MCF 10A (cell line): ENCODE measurements at regions not wholly inside any gene's neighbourhood (a gene's known extent, or its start where the extent isn't known, plus 50 kb on each side); places are given as distances from the start of the nearest gene placed in this dataset.
"Not testable (repeated sequence)": the region's sequence is repeated elsewhere in the genome, so short reads cannot be mapped to it uniquely, and the experiment has no call there.

Experiments
- BruUV-seq: library from RNA; stranded (reverse); fragments of 400-500 nt; replicated peaks from 2 replicates; lab custom pipeline; 2021; lab: Mats Ljungman, UMichigan
- CTCF ChIA-PET: fragments of 300-600 bp; sonication (Branson Sonifier 250); formaldehyde crosslinking; extraction: SDS; loops from one replicate; lab custom pipeline; 2021; ENCODE audit warnings: antibody characterized with exemption, inconsistent platforms; lab: Yijun Ruan, JAX
- POLR2A ChIA-PET: fragments of 300-600, 350-650 bp; sonication (Branson Sonifier 250); formaldehyde crosslinking; extraction: SDS; loops from one replicate; lab custom pipeline; 2020; ENCODE audit warnings: antibody characterized with exemption, inconsistent platforms; lab: Yijun Ruan, JAX
- DNase-seq: peaks from one replicate; pipeline ENCODE4 v3.0.0-alpha.2; 2018; ENCODE audit not compliant: unreplicated experiment
- H3K27ac Mint-ChIP-seq: one replicate; pipeline ENCODE4 v1.8.0; 2022; ENCODE audit warnings: mild to moderate bottlenecking, low read depth, mixed read lengths; ENCODE audit not compliant: unreplicated experiment
- H3K27me3 Mint-ChIP-seq: one replicate; pipeline ENCODE4 v1.8.0; 2022; ENCODE audit warnings: mixed read lengths; ENCODE audit not compliant: insufficient read depth, unreplicated experiment
- H3K36me3 Mint-ChIP-seq: one replicate; pipeline ENCODE4 v1.8.0; 2022; ENCODE audit warnings: mild to moderate bottlenecking, moderate library complexity, mixed read lengths; ENCODE audit not compliant: insufficient read depth, unreplicated experiment
- H3K4me1 Mint-ChIP-seq: one replicate; pipeline ENCODE4 v1.8.0; 2022; ENCODE audit warnings: mixed read lengths; ENCODE audit not compliant: insufficient read depth, unreplicated experiment
- H3K4me3 Mint-ChIP-seq: one replicate; pipeline ENCODE4 v1.8.0; 2022; ENCODE audit warnings: mild to moderate bottlenecking, moderate library complexity, mixed read lengths; ENCODE audit not compliant: unreplicated experiment
- H3K9me3 Mint-ChIP-seq: one replicate; pipeline ENCODE4 v1.8.0; 2022; ENCODE audit warnings: mixed read lengths; ENCODE audit not compliant: unreplicated experiment
- intact Hi-C: fragments of 100-400 bp; cut with micrococcal nuclease; formaldehyde crosslinking; loops from 2 replicates; pipeline ENCODE4 v1.14.1; 2022
- TF ChIP-seq, protein P1 (sequence below): fragments of 200-600 bp; IDR thresholded peaks from one replicate; pipeline ENCODE4 v1.8.0; 2022; ENCODE audit warnings: antibody characterized with exemption, mild to moderate bottlenecking; ENCODE audit not compliant: unreplicated experiment

GRCh38 chr11:23884341-23884740 is 612.5 kb upstream of the LUZP2 start:
- Mint-ChIP-seq H3K4me3 (no peak overlapping the region), H3K4me1 (peaks cover 4% of the 10 kb centered on the region), H3K27me3 (no peaks in the 10 kb centered on the region), H3K27ac (no peak overlapping the region), H3K9me3 (no peaks in the 10 kb centered on the region), H3K36me3 (no peaks in the 10 kb centered on the region)
- intact Hi-C loops, result no loop called here
- no TSS peak for BruUV-seq
- ChIA-PET CTCF (interaction anchor here (0.7 kb wide), 1 partner anchor 13 kb away, joined by 3 read pairs; no protein-coding TSS in a partner anchor), POLR2A (no interaction called here)
- no peak for DNase-seq
- TF ChIP-seq, protein P1, sequence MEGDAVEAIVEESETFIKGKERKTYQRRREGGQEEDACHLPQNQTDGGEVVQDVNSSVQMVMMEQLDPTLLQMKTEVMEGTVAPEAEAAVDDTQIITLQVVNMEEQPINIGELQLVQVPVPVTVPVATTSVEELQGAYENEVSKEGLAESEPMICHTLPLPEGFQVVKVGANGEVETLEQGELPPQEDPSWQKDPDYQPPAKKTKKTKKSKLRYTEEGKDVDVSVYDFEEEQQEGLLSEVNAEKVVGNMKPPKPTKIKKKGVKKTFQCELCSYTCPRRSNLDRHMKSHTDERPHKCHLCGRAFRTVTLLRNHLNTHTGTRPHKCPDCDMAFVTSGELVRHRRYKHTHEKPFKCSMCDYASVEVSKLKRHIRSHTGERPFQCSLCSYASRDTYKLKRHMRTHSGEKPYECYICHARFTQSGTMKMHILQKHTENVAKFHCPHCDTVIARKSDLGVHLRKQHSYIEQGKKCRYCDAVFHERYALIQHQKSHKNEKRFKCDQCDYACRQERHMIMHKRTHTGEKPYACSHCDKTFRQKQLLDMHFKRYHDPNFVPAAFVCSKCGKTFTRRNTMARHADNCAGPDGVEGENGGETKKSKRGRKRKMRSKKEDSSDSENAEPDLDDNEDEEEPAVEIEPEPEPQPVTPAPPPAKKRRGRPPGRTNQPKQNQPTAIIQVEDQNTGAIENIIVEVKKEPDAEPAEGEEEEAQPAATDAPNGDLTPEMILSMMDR, result no peak

DNA sequence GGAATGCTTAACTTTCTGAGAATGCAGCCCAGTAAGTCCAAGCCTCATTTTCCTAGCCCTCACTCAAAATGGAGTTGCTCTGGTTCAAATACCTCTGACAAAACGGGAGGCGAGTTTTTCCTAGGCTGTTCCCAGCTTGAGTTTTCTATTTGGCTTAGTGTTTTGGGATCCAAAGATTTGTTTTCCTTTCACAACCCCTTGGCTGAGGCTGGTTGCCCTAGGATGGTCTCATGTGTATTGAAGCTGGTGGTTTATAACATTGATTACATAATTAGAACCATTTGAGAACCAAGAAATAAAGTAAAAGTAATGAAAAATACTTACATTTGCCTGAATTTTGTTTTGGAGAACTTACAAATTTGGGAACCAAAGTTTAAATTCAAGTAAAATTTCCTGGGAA is 611.1 kb upstream of the LUZP2 start:
- Mint-ChIP-seq H3K27me3 (no peaks in the 10 kb centered on the region), H3K36me3 (no peaks in the 10 kb centered on the region), H3K9me3 (peaks cover under 1% of the 10 kb centered on the region), H3K27ac (no peak overlapping the region), H3K4me3 (no peak overlapping the region), H3K4me1 (peaks cover 4% of the 10 kb centered on the region)
- TF ChIP-seq, protein P1, result no peak
- no TSS peak for BruUV-seq
- DNase-seq, result no peak
- intact Hi-C loops, result no loop called here
- POLR2A ChIA-PET, result no interaction called here
- CTCF ChIA-PET, result interaction anchor here (0.6 kb wide), 2 partner anchors 55 to 127 kb away, joined by 4 to 5 read pairs; no protein-coding TSS in a partner anchor

DNA sequence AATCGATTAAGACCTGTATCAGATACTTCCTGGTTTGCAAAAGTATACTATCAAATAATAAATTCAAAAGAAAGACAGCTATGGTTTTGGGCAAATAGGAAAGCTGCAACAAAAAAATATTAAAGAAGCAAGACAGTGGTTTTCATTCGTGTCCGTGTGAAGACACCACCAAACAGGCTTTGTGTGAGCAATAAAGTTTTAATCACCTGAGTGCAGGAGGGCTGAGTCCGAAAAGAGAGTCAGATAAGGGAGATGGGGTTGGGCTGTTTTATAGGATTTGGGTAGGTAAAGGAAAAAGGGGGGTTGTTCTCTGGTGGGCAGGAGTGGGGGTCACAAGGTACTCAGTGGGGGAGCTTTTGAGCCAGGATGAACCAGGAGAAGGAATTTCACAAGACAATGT is 609.7 kb upstream of the LUZP2 start:
- peaks cover 11% of the 10 kb centered on the region for H3K9me3 Mint-ChIP-seq
- BruUV-seq, POLR2A ChIA-PET: not testable (repeated sequence)

DNA sequence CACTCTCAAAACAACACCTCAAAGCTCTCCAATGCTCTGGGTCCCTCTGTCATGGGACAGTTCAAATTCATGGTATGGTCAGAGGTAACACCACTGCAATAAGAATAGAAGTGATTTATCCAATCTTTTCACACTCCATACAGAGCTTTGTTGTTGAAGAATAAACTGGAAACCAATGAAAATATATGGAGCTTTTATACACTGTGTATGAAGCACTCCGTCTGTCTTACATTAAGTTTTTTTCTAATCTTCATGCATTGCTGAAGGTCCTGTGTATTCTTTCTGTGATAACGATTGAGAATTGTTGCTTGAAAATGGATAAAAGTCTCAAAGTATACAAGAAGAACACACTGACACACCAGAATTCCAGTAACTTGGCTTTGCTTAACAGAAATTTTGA is 603.7 kb upstream of the LUZP2 start:
- H3K9me3 Mint-ChIP-seq, result peaks cover 11% of the 10 kb centered on the region
- no peak overlapping the region for H3K4me3 Mint-ChIP-seq
- peaks cover 18% of the 10 kb centered on the region for H3K4me1 Mint-ChIP-seq
- ChIA-PET CTCF (no interaction called here), POLR2A (no interaction called here)
- H3K27ac Mint-ChIP-seq, result no peak overlapping the region
- TF ChIP-seq, protein P1, result no peak
- DNase-seq, result no peak
- no peaks in the 10 kb centered on the region for H3K36me3 Mint-ChIP-seq
- no peaks in the 10 kb centered on the region for H3K27me3 Mint-ChIP-seq
- BruUV-seq, result no TSS peak
- intact Hi-C loops, result no loop called here

More for the DNA sequence above, 609.7 kb upstream of the LUZP2 start:
- H3K4me1 Mint-ChIP-seq, H3K4me3 Mint-ChIP-seq, intact Hi-C loops, H3K27me3 Mint-ChIP-seq, H3K36me3 Mint-ChIP-seq, H3K27ac Mint-ChIP-seq, DNase-seq: not testable (repeated sequence)
- CTCF ChIA-PET, result interaction anchor here (0.6 kb wide), 1 partner anchor 558 kb away, joined by 4 read pairs; no protein-coding TSS in a partner anchor
